ENCODE measurements at regions not wholly inside any gene's neighbourhood (a gene's known extent, or its start where the extent isn't known, plus 50 kb on each side); places are given as distances from the start of the nearest gene placed in this dataset.

GRCh38 chr12:22797701-22798100 is 172.7 kb downstream of the ETNK1 start:
- ATAC-seq (ENCODE audit: low read depth) (no peak), DNase-seq (no peak)
- Histone ChIP-seq H4K20me1 (ENCODE audit: control insufficient read depth, insufficient read depth, low read length, poor library complexity, severe bottlenecking) (no peaks in the 10 kb centered on the region), H3K9ac (ENCODE audit: low read length) (no peak overlapping the region), H3K4me3 (ENCODE audit: control extremely low read depth in 1 of 5, extremely low read depth in 1 of 5, insufficient read depth in 1 of 5, low read depth in 2 of 5, low read length in 4 of 5) (no peak overlapping the region), H3K36me3 (replicated peaks in 1 of 2; ENCODE audit: control extremely low read depth in 1 of 2, control insufficient read depth in 1 of 2, extremely low read depth in 1 of 2, insufficient read depth in 2 of 2, low read length in 1 of 2) (no peaks in the 10 kb centered on the region), H3K27ac (ENCODE audit: low read length in 2 of 2) (no peak overlapping the region), H3K4me1 (ENCODE audit: control insufficient read depth in 2 of 2, insufficient read depth in 2 of 2, low read length in 2 of 2) (no peaks in the 10 kb centered on the region), H3K27me3 (replicated peaks in 1 of 4; ENCODE audit: control extremely low read depth in 1 of 4, control insufficient read depth in 3 of 4, insufficient read depth in 4 of 4, low read length in 3 of 4) (no peaks in the 10 kb centered on the region), H3K4me2 (replicated peaks; ENCODE audit: low read depth, low read length, poor library complexity, severe bottlenecking) (no peak overlapping the region), H3K79me2 (ENCODE audit: control insufficient read depth, insufficient read depth, low read length) (no peaks in the 10 kb centered on the region), H3K9me3 (ENCODE audit: control extremely low read depth in 1 of 3, control insufficient read depth in 2 of 3, insufficient read depth in 1 of 3, low read length in 2 of 3) (no peaks in the 10 kb centered on the region), H2AFZ (ENCODE audit: insufficient read depth, low read depth, low read length, poor library complexity, severe bottlenecking) (no peak overlapping the region)
- TF ChIP-seq CTCF (IDR thresholded peaks at IDR 0.05) (no peak), EZH2 (IDR thresholded peaks at IDR 0.05; ENCODE audit: borderline replicate concordance, insufficient read depth, low read depth, low read length, poor library complexity, severe bottlenecking) (no peak)
- Mint-ChIP-seq H3K4me3 (no peak overlapping the region), H3K9me3 (ENCODE audit: insufficient read depth) (no peaks in the 10 kb centered on the region), H3K27me3 (peaks cover 4% of the 10 kb centered on the region), H3K27ac (no peak overlapping the region), H3K4me1 (peaks cover 10% of the 10 kb centered on the region)
- intact Hi-C loops (cut with micrococcal nuclease), result no loop called here
- ChIA-PET POLR2A (no interaction called here), CTCF (no interaction called here)
- WGBS (ENCODE audit: insufficient coverage), result no CpG with 5 or more reads among the region's 2 CpGs

GRCh38 chr12:22798116-22798515 is 173.1 kb downstream of the ETNK1 start:
- WGBS (ENCODE audit: insufficient coverage), result no CpG with 5 or more reads among the region's 3 CpGs
- H2AFZ ChIP-seq (ENCODE audit: insufficient read depth, low read depth, low read length, poor library complexity, severe bottlenecking), result no peak overlapping the region
- H3K4me2 ChIP-seq (replicated peaks; ENCODE audit: low read depth, low read length, poor library complexity, severe bottlenecking), result no peak overlapping the region
- Mint-ChIP-seq H3K4me1 (peaks cover 10% of the 10 kb centered on the region), H3K27me3 (peaks cover 4% of the 10 kb centered on the region), H3K9me3 (ENCODE audit: insufficient read depth) (no peaks in the 10 kb centered on the region), H3K4me3 (no peak overlapping the region), H3K27ac (no peak overlapping the region)
- no peak for DNase-seq
- no peaks in the 10 kb centered on the region for H3K36me3 ChIP-seq (replicated peaks in 1 of 2; ENCODE audit: control extremely low read depth in 1 of 2, control insufficient read depth in 1 of 2, extremely low read depth in 1 of 2, insufficient read depth in 2 of 2, low read length in 1 of 2)
- no peak for TF ChIP-seq EZH2 (IDR thresholded peaks at IDR 0.05; ENCODE audit: borderline replicate concordance, insufficient read depth, low read depth, low read length, poor library complexity, severe bottlenecking)
- no peak for TF ChIP-seq CTCF (IDR thresholded peaks at IDR 0.05)
- H3K9ac ChIP-seq (ENCODE audit: low read length), result no peak overlapping the region
- intact Hi-C loops (cut with micrococcal nuclease), result no loop called here
- POLR2A ChIA-PET, result no interaction called here
- no peaks in the 10 kb centered on the region for H3K4me1 ChIP-seq (ENCODE audit: control insufficient read depth in 2 of 2, insufficient read depth in 2 of 2, low read length in 2 of 2)
- H3K9me3 ChIP-seq (ENCODE audit: control extremely low read depth in 1 of 3, control insufficient read depth in 2 of 3, insufficient read depth in 1 of 3, low read length in 2 of 3), result no peaks in the 10 kb centered on the region
- no peaks in the 10 kb centered on the region for H3K27me3 ChIP-seq (replicated peaks in 1 of 4; ENCODE audit: control extremely low read depth in 1 of 4, control insufficient read depth in 3 of 4, insufficient read depth in 4 of 4, low read length in 3 of 4)
- no peaks in the 10 kb centered on the region for H4K20me1 ChIP-seq (ENCODE audit: control insufficient read depth, insufficient read depth, low read length, poor library complexity, severe bottlenecking)
- CTCF ChIA-PET, result no interaction called here
- no peak overlapping the region for H3K27ac ChIP-seq (ENCODE audit: low read length in 2 of 2)
- H3K4me3 ChIP-seq (ENCODE audit: control extremely low read depth in 1 of 5, extremely low read depth in 1 of 5, insufficient read depth in 1 of 5, low read depth in 2 of 5, low read length in 4 of 5), result no peak overlapping the region
- no peaks in the 10 kb centered on the region for H3K79me2 ChIP-seq (ENCODE audit: control insufficient read depth, insufficient read depth, low read length)
- no peak for ATAC-seq (ENCODE audit: low read depth)

All from B cell (primary cell).